ENCODE measurements at regions not wholly inside any gene's neighbourhood (a gene's known extent, or its start where the extent isn't known, plus 50 kb on each side); places are given as distances from the start of the nearest gene placed in this dataset.

GRCh38 chr9:81424431-81424830, 264.9 kb downstream of the TLE1 start:
- ChIA-PET CTCF (ENCODE audit: partially characterized antibody) (no interaction called here), POLR2A (ENCODE audit: partially characterized antibody) (no interaction called here)
- no peak overlapping the region for H3K4me2 ChIP-seq (ENCODE audit: insufficient read depth in 1 of 2, low read depth in 2 of 2, low read length in 2 of 2)
- H2AFZ ChIP-seq (ENCODE audit: low read length) = no peak overlapping the region
- no peak overlapping the region for H3K14ac ChIP-seq (ENCODE audit: insufficient read length)
- DNase-seq (ENCODE audit: low read depth in 1 of 2, low spot score in 2 of 2) = no peak
- no peak overlapping the region for H4K91ac ChIP-seq (replicated peaks; ENCODE audit: insufficient read length, low read length)
- no peak overlapping the region for H4K8ac ChIP-seq (ENCODE audit: extremely low read depth, insufficient read depth, low read length)
- no peak overlapping the region for H3K27ac ChIP-seq (ENCODE audit: low read depth, low read length)
- no peak overlapping the region for H3K9ac ChIP-seq (replicated peaks in 1 of 4; ENCODE audit: extremely low read depth in 1 of 4, low read depth in 3 of 4, low read length in 3 of 4)
- H2AK5ac ChIP-seq (ENCODE audit: low read depth, low read length) = no peak overlapping the region
- no peak overlapping the region for H2BK12ac ChIP-seq (ENCODE audit: low read depth, low read length)
- peaks cover 5 to 17% of the 10 kb centered on the region in 2 experiments for H3K9me3 ChIP-seq (ENCODE audit: insufficient read depth in 2 of 2, low read depth in 1 of 2, low read length in 1 of 2)
- no peak overlapping the region for H3K23ac ChIP-seq (ENCODE audit: insufficient read length)
- no peak for FAIRE-seq
- H3K27me3 ChIP-seq (replicated peaks in 1 of 4; ENCODE audit: control insufficient read depth in 3 of 4, extremely low read depth in 1 of 4, insufficient read depth in 3 of 4, low read length in 3 of 4) = no peaks in the 10 kb centered on the region
- H2BK20ac ChIP-seq (ENCODE audit: low read length) = no peak overlapping the region
- no peaks in the 10 kb centered on the region for H3K79me1 ChIP-seq (ENCODE audit: low read depth, low read length)
- no peak overlapping the region for H3K4me3 ChIP-seq (ENCODE audit: extremely low read depth in 1 of 4, insufficient read depth in 2 of 4, low read depth in 3 of 4, low read length in 4 of 4)
- H3K36me3 ChIP-seq (ENCODE audit: control insufficient read depth in 2 of 4, insufficient read depth in 4 of 4, low read length in 3 of 4) = no peaks in the 10 kb centered on the region
- no peak overlapping the region for H4K5ac ChIP-seq (ENCODE audit: insufficient read length, low read depth, low read length)
- H3K4ac ChIP-seq (replicated peaks; ENCODE audit: insufficient read length, low read depth, low read length) = no peak overlapping the region
- no peak overlapping the region for H2BK5ac ChIP-seq (ENCODE audit: low read depth, low read length)
- no peak overlapping the region for H2BK120ac ChIP-seq (replicated peaks; ENCODE audit: low read depth, low read length)
- no peaks in the 10 kb centered on the region for H3K79me2 ChIP-seq (ENCODE audit: control insufficient read depth in 1 of 2, insufficient read depth in 2 of 2, low read length in 2 of 2)
- TF ChIP-seq TBP (IDR thresholded peaks at IDR 0.05; ENCODE audit: low read depth, low read length) (no peak), KDM5A (IDR thresholded peaks at IDR 0.05; ENCODE audit: low read length) (no peak), SP4 (IDR thresholded peaks at IDR 0.05; ENCODE audit: low read length) (no peak), KDM1A (IDR thresholded peaks at IDR 0.05; ENCODE audit: borderline replicate concordance, low read length) (no peak), RBBP5 (IDR thresholded peaks at IDR 0.05; ENCODE audit: borderline replicate concordance, low read depth, low read length) (no peak), HDAC2 (IDR thresholded peaks at IDR 0.05; ENCODE audit: borderline replicate concordance in 1 of 2, low read depth in 2 of 2, low read length in 2 of 2) (no peak), MAFK (IDR thresholded peaks at IDR 0.05; ENCODE audit: low read depth, low read length) (no peak)
- H3K56ac ChIP-seq (replicated peaks; ENCODE audit: insufficient read length, low read depth, low read length) = no peak overlapping the region
- 80% methylated on average over 1 of the region's 1 CpG; no CpG with 5 or more reads in 1 of the 2 experiments for WGBS, 2 experiments (ENCODE audit: extremely low coverage in 1 of 2, insufficient coverage in 1 of 2, insufficient read length in 1 of 2, insufficient replicate concordance in 2 of 2, low coverage in 1 of 2, low lambda C conversion rate in 2 of 2, missing lambda C conversion rate in 1 of 2)
- no peak overlapping the region for H2BK15ac ChIP-seq (ENCODE audit: low read length)
- no peaks in the 10 kb centered on the region for H3K4me1 ChIP-seq (replicated peaks in 1 of 4; ENCODE audit: control insufficient read depth in 3 of 4, insufficient read depth in 4 of 4, low read length in 3 of 4)
- H3K18ac ChIP-seq (ENCODE audit: extremely low read depth, low read length) = no peak overlapping the region
- H3K23me2 ChIP-seq (ENCODE audit: low read depth, low read length) = no peaks in the 10 kb centered on the region
- H4K20me1 ChIP-seq (replicated peaks in 1 of 2; ENCODE audit: control insufficient read depth in 1 of 2, insufficient read depth in 2 of 2, low read length in 2 of 2) = no peaks in the 10 kb centered on the region
